Skeletal muscle satellite cell (primary cell): ENCODE measurements at regions not wholly inside any gene's neighbourhood (a gene's known extent, or its start where the extent isn't known, plus 50 kb on each side); places are given as distances from the start of the nearest gene placed in this dataset.

Experiments
- H3K27me3 ChIP-seq: 2 replicates; pipeline ENCODE4 v1.7.0; 2013; ENCODE audit warnings: low read length; ENCODE audit not compliant: control insufficient read depth, insufficient read depth
- H3K36me3 ChIP-seq: 2 replicates; pipeline ENCODE4 v1.7.0; 2013; ENCODE audit warnings: mild to moderate bottlenecking, control low read depth, low read length; ENCODE audit not compliant: insufficient read depth
- H3K4me1 ChIP-seq: 2 replicates; pipeline ENCODE4 v1.7.0; 2013; ENCODE audit warnings: low read length; ENCODE audit not compliant: control insufficient read depth, insufficient read depth
- H3K4me2 ChIP-seq: 2 replicates; pipeline ENCODE4 v1.7.0; 2013; ENCODE audit warnings: mild to moderate bottlenecking, low read length
- H3K4me3 ChIP-seq: 2 replicates; pipeline ENCODE4 v1.7.0; 2013; ENCODE audit warnings: low read length
- H3K9ac ChIP-seq: 2 replicates; pipeline ENCODE4 v1.7.0; 2013; ENCODE audit warnings: mild to moderate bottlenecking, low read depth, low read length, moderate library complexity
- H3K9me3 ChIP-seq: replicated peaks from 2 replicates; pipeline ENCODE4 v1.7.0; 2013; ENCODE audit warnings: mild to moderate bottlenecking, control low read depth, low read length

DNA sequence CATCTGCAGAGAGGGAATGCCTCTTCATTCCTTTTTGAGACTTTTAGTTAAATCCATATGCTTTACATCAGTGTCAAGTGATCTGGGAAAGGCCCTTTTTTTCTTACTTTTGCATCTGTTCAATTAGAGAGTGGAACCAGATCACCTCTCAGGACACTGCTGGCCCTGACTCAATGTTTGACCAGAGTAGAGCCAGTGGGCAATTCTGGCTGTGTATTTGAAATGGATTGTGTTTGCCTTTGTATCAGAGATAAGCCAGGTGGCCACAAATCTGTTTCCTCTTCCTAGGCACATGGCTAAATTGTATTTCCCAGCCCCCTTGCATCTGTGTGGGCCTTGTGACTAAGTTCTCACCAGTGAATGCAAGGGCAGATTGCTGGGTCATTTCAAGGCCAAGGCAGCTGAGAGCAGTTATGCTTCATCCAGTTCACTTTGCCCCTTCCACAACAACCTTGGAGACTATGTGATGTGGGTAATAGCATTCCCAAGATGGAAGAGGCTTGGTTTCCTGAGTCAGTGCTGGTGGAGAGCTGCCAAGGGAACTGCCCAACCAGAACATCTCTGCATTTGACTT is 75.6 kb upstream of the CACNA2D3 start:
- H3K36me3 ChIP-seq, result no peaks in the 10 kb centered on the region
- H3K27me3 ChIP-seq, result no peaks in the 10 kb centered on the region
- H3K4me3 ChIP-seq, result no peak overlapping the region
- no peaks in the 10 kb centered on the region for H3K4me1 ChIP-seq
- no peak overlapping the region for H3K9ac ChIP-seq
- no peaks in the 10 kb centered on the region for H3K9me3 ChIP-seq
- no peak overlapping the region for H3K4me2 ChIP-seq

DNA sequence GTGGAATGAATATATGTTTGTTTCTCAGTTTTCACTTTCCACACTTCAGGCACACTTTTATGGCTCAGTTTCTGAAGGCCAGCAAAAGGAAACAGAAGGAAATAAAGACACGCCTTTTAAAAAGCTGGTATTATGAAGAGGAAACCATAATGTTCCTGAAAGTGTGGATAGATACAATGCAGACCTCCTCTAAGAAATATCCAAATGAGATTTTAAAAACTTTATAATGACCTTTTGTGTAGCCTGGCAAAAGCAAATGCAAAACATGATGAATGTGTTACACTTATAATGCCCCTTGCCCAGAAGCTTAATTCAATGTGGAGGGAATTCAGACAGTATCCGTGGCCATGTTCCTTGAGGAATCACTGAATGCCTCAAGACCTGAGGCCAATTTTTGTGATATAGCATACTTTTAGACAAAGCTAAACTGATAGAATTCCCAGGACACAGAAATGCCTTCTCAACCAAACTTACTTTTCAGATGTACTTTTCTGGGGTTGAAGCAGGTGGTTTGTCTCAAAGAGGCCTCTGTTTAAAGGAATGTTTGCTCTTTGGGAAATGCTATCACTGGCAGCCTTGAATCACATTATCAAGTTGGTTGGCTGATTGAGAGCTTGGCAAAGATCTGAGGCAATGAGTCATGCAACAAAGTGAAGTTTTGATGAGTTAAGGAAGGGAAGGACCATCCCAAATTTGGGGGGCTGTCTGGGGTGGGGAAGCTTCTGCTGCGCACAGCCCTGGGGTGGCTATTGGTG is 77.1 kb upstream of the CACNA2D3 start:
- H3K27me3 ChIP-seq, result no peaks in the 10 kb centered on the region
- H3K36me3 ChIP-seq, result no peaks in the 10 kb centered on the region
- no peak overlapping the region for H3K9ac ChIP-seq
- no peak overlapping the region for H3K4me3 ChIP-seq
- H3K9me3 ChIP-seq, result no peaks in the 10 kb centered on the region
- no peaks in the 10 kb centered on the region for H3K4me1 ChIP-seq
- H3K4me2 ChIP-seq, result no peak overlapping the region

- Histone ChIP-seq H3K4me3 (no peak overlapping the region), H3K4me1 (no peaks in the 10 kb centered on the region), H3K27me3 (no peaks in the 10 kb centered on the region), H3K9ac (no peak overlapping the region), H3K4me2 (no peak overlapping the region), H3K36me3 (no peaks in the 10 kb centered on the region), H3K9me3 (no peaks in the 10 kb centered on the region)
Measured at GRCh38 chr3:54042259-54042823, 80.0 kb upstream of the CACNA2D3 start.

DNA sequence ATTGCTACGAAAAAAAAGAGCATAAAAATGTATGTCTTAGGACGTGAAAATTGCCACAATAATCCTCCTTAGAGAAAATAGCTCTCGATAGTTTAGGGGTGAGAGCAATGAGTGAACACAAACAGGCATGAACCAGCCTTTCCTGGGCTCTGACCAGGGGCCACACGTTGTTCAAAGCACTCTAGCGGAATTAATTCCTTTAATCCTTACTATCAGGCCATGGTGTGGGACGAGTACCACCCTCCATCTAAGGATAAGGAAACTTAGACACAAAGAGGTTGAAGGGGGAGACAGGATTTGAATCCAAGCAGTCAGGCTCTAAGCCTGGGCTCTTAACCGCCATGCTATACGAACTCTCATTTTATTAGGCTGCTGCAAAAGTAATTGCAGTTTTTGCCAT is 81.9 kb upstream of the CACNA2D3 start:
- H3K27me3 ChIP-seq, result no peaks in the 10 kb centered on the region
- H3K4me1 ChIP-seq, result no peaks in the 10 kb centered on the region
- no peak overlapping the region for H3K4me2 ChIP-seq
- H3K9ac ChIP-seq, result no peak overlapping the region
- H3K9me3 ChIP-seq, result no peaks in the 10 kb centered on the region
- H3K36me3 ChIP-seq, result no peaks in the 10 kb centered on the region
- no peak overlapping the region for H3K4me3 ChIP-seq

DNA sequence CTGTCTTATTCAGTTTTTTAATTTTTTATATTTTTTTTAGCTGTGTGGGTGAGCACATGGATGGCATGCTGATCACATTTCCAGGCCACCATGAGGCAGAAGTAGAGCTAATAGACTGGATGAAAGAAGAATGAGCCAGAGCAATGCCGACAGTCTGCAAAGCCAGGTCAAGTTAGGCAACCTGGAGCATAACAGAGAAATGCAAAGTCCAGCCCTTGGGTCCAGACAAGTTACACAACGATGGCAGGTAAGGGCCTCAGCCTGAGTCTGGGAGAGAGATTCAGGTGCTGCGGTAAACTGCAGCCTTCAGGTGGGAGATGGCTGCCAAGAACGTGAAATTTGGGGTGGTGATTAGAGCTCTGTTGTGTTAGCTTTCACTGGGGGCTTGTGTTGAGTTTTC is 84.0 kb upstream of the CACNA2D3 start:
- Histone ChIP-seq H3K27me3 (no peaks in the 10 kb centered on the region), H3K9me3 (no peaks in the 10 kb centered on the region), H3K36me3 (no peaks in the 10 kb centered on the region), H3K4me3 (no peak overlapping the region), H3K4me2 (no peak overlapping the region), H3K4me1 (no peaks in the 10 kb centered on the region), H3K9ac (no peak overlapping the region)

DNA sequence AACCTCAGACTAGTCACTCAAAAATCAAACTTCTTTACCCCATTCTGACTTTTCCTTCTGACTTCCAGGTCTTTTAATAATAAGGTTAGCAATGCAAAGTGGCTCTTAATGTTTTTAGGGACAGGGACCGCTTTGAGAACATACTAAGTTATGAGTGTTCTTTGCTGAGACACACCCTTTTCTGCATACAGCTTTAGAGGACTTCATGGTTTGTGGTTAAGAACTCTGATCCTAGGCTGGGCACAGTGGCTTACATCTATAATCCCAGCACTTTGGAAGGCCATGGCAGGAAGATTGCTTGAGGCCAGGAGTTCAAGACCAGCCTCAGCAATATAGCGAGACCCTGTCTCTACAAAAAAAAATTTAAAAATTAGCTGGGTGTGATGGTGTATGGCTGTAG is 85.8 kb upstream of the CACNA2D3 start:
- H3K27me3 ChIP-seq, result no peaks in the 10 kb centered on the region
- no peaks in the 10 kb centered on the region for H3K4me1 ChIP-seq
- no peak overlapping the region for H3K4me3 ChIP-seq
- H3K4me2 ChIP-seq, result no peak overlapping the region
- H3K9me3 ChIP-seq, result no peaks in the 10 kb centered on the region
- H3K36me3 ChIP-seq, result no peaks in the 10 kb centered on the region
- H3K9ac ChIP-seq, result no peak overlapping the region

DNA sequence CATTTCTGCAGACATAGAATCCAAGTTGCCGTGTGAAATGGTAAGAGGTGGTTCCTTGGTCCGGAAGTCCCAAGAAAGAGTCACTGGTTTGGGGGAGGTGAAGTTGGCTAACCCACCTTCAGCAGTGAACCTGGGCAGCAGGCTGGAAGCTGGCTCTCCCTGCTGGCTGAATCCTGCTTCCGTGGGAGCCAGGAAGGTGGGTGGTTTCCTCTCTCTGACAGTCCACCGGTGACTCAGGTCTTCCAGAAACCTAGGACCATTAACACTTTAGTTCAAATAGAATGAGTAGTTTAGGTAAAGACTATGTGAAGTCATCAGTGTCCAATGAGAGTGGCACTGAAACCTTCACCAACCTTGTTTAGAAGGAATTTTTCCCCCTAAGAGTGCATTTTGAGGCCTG is 87.4 kb upstream of the CACNA2D3 start:
- Histone ChIP-seq H3K4me1 (no peaks in the 10 kb centered on the region), H3K4me3 (no peak overlapping the region), H3K9me3 (no peaks in the 10 kb centered on the region), H3K27me3 (no peaks in the 10 kb centered on the region), H3K4me2 (no peak overlapping the region), H3K36me3 (no peaks in the 10 kb centered on the region), H3K9ac (no peak overlapping the region)

- Histone ChIP-seq H3K9me3 (no peaks in the 10 kb centered on the region), H3K4me1 (no peaks in the 10 kb centered on the region), H3K27me3 (no peaks in the 10 kb centered on the region), H3K4me2 (no peak overlapping the region), H3K36me3 (no peaks in the 10 kb centered on the region), H3K4me3 (no peak overlapping the region), H3K9ac (no peak overlapping the region)
Measured at GRCh38 chr3:54033761-54034160, 88.6 kb upstream of the CACNA2D3 start.

GRCh38 chr3:54032598-54032997 is 89.8 kb upstream of the CACNA2D3 start:
- Histone ChIP-seq H3K4me1 (no peaks in the 10 kb centered on the region), H3K4me2 (no peak overlapping the region)

GRCh38 chr3:54028372-54028771 is 94.0 kb upstream of the CACNA2D3 start:
- Histone ChIP-seq H3K27me3 (no peaks in the 10 kb centered on the region), H3K4me3 (no peak overlapping the region), H3K4me1 (no peaks in the 10 kb centered on the region), H3K4me2 (no peak overlapping the region), H3K36me3 (no peaks in the 10 kb centered on the region), H3K9ac (no peak overlapping the region), H3K9me3 (no peaks in the 10 kb centered on the region)

More at GRCh38 chr3:54032598-54032997, 89.8 kb upstream of the CACNA2D3 start:
- H3K9me3 ChIP-seq, result no peaks in the 10 kb centered on the region
- no peak overlapping the region for H3K4me3 ChIP-seq
- H3K36me3 ChIP-seq, result no peaks in the 10 kb centered on the region
- no peaks in the 10 kb centered on the region for H3K27me3 ChIP-seq
- H3K9ac ChIP-seq, result no peak overlapping the region

DNA sequence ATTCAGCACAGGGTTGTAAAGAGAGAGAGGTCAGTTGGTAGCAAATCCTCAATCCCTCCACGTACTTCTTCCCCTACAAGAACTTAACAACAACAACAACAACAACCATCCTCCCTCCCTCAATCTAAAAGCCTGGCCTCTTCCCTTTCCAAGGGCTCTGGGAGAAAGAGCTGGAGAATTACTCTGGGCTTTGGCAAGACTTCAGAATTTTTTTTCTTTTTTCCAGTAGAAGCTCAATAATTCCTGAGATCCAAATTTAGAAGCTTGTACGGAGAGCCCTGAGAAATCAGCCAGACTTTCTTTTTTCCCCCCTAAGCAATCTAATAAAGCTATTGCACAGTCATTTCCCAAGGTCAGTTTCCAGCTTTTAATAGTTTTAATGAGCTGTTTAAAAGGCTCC is 95.8 kb upstream of the CACNA2D3 start:
- H3K9ac ChIP-seq, result no peak overlapping the region
- H3K27me3 ChIP-seq, result no peaks in the 10 kb centered on the region
- no peak overlapping the region for H3K4me3 ChIP-seq
- no peak overlapping the region for H3K4me2 ChIP-seq
- no peaks in the 10 kb centered on the region for H3K4me1 ChIP-seq
- H3K9me3 ChIP-seq, result no peaks in the 10 kb centered on the region
- no peaks in the 10 kb centered on the region for H3K36me3 ChIP-seq

DNA sequence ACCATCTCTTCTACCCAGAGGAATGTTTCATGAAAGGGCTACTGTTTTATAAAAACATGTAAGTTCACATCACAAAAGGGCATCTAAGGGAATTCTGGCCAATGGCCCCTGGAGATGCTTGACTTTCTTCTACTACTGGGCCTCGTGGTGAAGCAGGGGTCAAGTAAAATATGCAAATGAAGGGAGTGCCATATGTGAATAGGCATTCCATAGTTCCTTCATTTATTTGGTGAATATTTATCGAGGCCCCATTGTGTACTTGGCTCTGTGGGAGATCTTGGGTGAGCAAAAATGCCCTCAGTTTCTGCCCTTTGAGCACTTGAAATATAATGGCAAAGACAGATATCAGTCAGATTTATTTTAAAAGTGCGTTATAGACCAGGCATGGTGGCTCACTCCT is 101.3 kb upstream of the CACNA2D3 start:
- Histone ChIP-seq H3K4me2 (no peak overlapping the region), H3K36me3 (no peaks in the 10 kb centered on the region), H3K4me3 (no peak overlapping the region), H3K4me1 (no peaks in the 10 kb centered on the region), H3K27me3 (no peaks in the 10 kb centered on the region), H3K9me3 (no peaks in the 10 kb centered on the region), H3K9ac (no peak overlapping the region)
